ENCODE measurements at regions not wholly inside any gene's neighbourhood (a gene's known extent, or its start where the extent isn't known, plus 50 kb on each side); places are given as distances from the start of the nearest gene placed in this dataset.
"Not testable (repeated sequence)": the region's sequence is repeated elsewhere in the genome, so short reads cannot be mapped to it uniquely, and the experiment has no call there.

- Histone ChIP-seq H3K36me3 (ENCODE audit: insufficient read depth, low read length) (no peaks in the 10 kb centered on the region), H3K9ac (ENCODE audit: insufficient read length) (no peak overlapping the region), H3K4me3 (no peak overlapping the region), H3K9me3 (ENCODE audit: low read depth, low read length) (no peaks in the 10 kb centered on the region), H3K27ac (no peak overlapping the region)
- TF ChIP-seq POLR2AphosphoS5 (IDR thresholded peaks at IDR 0.05; ENCODE audit: borderline replicate concordance, low read depth, low read length) = no peak
- no peak for TF ChIP-seq EZH2 (IDR thresholded peaks at IDR 0.05)
- TF ChIP-seq FOXP2 (optimal IDR thresholded peaks at IDR 0.05; ENCODE audit: control extremely low read depth, extremely low read length, insufficient read depth) = no peak
- no peak for DNase-seq (ENCODE audit: low read depth, low spot score)
These were observed 249.7 kb downstream of the SP3 start for GRCh38 chr2:173715441-173715840.

GRCh38 chr2:173716458-173717052 is 248.6 kb downstream of the SP3 start:
- Histone ChIP-seq H3K4me3 (no peak overlapping the region), H3K9me3 (ENCODE audit: low read depth, low read length) (no peaks in the 10 kb centered on the region), H3K27ac (no peak overlapping the region), H3K36me3 (ENCODE audit: insufficient read depth, low read length) (no peaks in the 10 kb centered on the region), H3K9ac (ENCODE audit: insufficient read length) (no peak overlapping the region)
- TF ChIP-seq POLR2AphosphoS5 (IDR thresholded peaks at IDR 0.05; ENCODE audit: borderline replicate concordance, low read depth, low read length) = no peak
- TF ChIP-seq FOXP2 (optimal IDR thresholded peaks at IDR 0.05; ENCODE audit: control extremely low read depth, extremely low read length, insufficient read depth) = no peak
- no peak for TF ChIP-seq EZH2 (IDR thresholded peaks at IDR 0.05)
- no peak for DNase-seq (ENCODE audit: low read depth, low spot score)

GRCh38 chr2:173719471-173719870 is 245.7 kb downstream of the SP3 start:
- no peak for TF ChIP-seq POLR2AphosphoS5 (IDR thresholded peaks at IDR 0.05; ENCODE audit: borderline replicate concordance, low read depth, low read length)
- no peak for TF ChIP-seq FOXP2 (optimal IDR thresholded peaks at IDR 0.05; ENCODE audit: control extremely low read depth, extremely low read length, insufficient read depth)
- no peak for TF ChIP-seq EZH2 (IDR thresholded peaks at IDR 0.05)
- Histone ChIP-seq H3K36me3 (ENCODE audit: insufficient read depth, low read length) (no peaks in the 10 kb centered on the region), H3K9ac (ENCODE audit: insufficient read length) (no peak overlapping the region), H3K4me3 (no peak overlapping the region), H3K27ac (no peak overlapping the region), H3K9me3 (ENCODE audit: low read depth, low read length) (no peaks in the 10 kb centered on the region)
- no peak for DNase-seq (ENCODE audit: low read depth, low spot score)

GRCh38 chr2:173720306-173720705 is 244.9 kb downstream of the SP3 start:
- no peak for TF ChIP-seq POLR2AphosphoS5 (IDR thresholded peaks at IDR 0.05; ENCODE audit: borderline replicate concordance, low read depth, low read length)
- no peak overlapping the region for H3K9ac ChIP-seq (ENCODE audit: insufficient read length)
- H3K9me3 ChIP-seq (ENCODE audit: low read depth, low read length) = no peaks in the 10 kb centered on the region
- H3K4me3 ChIP-seq = no peak overlapping the region
- no peak for DNase-seq (ENCODE audit: low read depth, low spot score)
- H3K27ac ChIP-seq = no peak overlapping the region
- H3K36me3 ChIP-seq (ENCODE audit: insufficient read depth, low read length) = no peaks in the 10 kb centered on the region

GRCh38 chr2:173734797-173735196 is 230.4 kb downstream of the SP3 start:
- no peak for DNase-seq (ENCODE audit: low read depth, low spot score)
- TF ChIP-seq POLR2AphosphoS5 (IDR thresholded peaks at IDR 0.05; ENCODE audit: borderline replicate concordance, low read depth, low read length) (no peak), FOXP2 (optimal IDR thresholded peaks at IDR 0.05; ENCODE audit: control extremely low read depth, extremely low read length, insufficient read depth) (no peak), EZH2 (IDR thresholded peaks at IDR 0.05) (no peak)
- Histone ChIP-seq H3K9me3 (ENCODE audit: low read depth, low read length) (no peaks in the 10 kb centered on the region), H3K27ac (no peak overlapping the region), H3K9ac (ENCODE audit: insufficient read length) (no peak overlapping the region), H3K4me3 (no peak overlapping the region), H3K36me3 (ENCODE audit: insufficient read depth, low read length) (no peaks in the 10 kb centered on the region)

GRCh38 chr2:173737954-173738575 is 227.1 kb downstream of the SP3 start:
- DNase-seq (ENCODE audit: low read depth, low spot score); H3K9ac ChIP-seq (ENCODE audit: insufficient read length); H3K9me3 ChIP-seq (ENCODE audit: low read depth, low read length); H3K4me3 ChIP-seq; H3K36me3 ChIP-seq (ENCODE audit: insufficient read depth, low read length): not testable (repeated sequence)
- 0 out of 2 replicates have a peak overlapping the region, but pooled peaks have one; percentile 28 for H3K27ac ChIP-seq

- H3K9ac ChIP-seq (ENCODE audit: insufficient read length) = no peak overlapping the region
These were observed 226.2 kb downstream of the SP3 start for GRCh38 chr2:173739006-173739405.

GRCh38 chr2:173740639-173741038 is 224.5 kb downstream of the SP3 start:
- H3K9ac ChIP-seq (ENCODE audit: insufficient read length) = no peak overlapping the region
- no peak overlapping the region for H3K4me3 ChIP-seq
- no peaks in the 10 kb centered on the region for H3K36me3 ChIP-seq (ENCODE audit: insufficient read depth, low read length)
- DNase-seq (ENCODE audit: low read depth, low spot score) = no peak
- TF ChIP-seq FOXP2 (optimal IDR thresholded peaks at IDR 0.05; ENCODE audit: control extremely low read depth, extremely low read length, insufficient read depth) (no peak), EZH2 (IDR thresholded peaks at IDR 0.05) (no peak), POLR2AphosphoS5 (IDR thresholded peaks at IDR 0.05; ENCODE audit: borderline replicate concordance, low read depth, low read length) (no peak)
- H3K27ac ChIP-seq = no peak overlapping the region
- H3K9me3 ChIP-seq (ENCODE audit: low read depth, low read length) = no peaks in the 10 kb centered on the region

More at GRCh38 chr2:173739006-173739405, 226.2 kb downstream of the SP3 start:
- no peaks in the 10 kb centered on the region for H3K36me3 ChIP-seq (ENCODE audit: insufficient read depth, low read length)
- H3K4me3 ChIP-seq = no peak overlapping the region
- H3K27ac ChIP-seq = 0 out of 2 replicates have a peak overlapping the region, but pooled peaks have one; percentile 28
- no peak for DNase-seq (ENCODE audit: low read depth, low spot score)
- no peaks in the 10 kb centered on the region for H3K9me3 ChIP-seq (ENCODE audit: low read depth, low read length)
- TF ChIP-seq POLR2AphosphoS5 (IDR thresholded peaks at IDR 0.05; ENCODE audit: borderline replicate concordance, low read depth, low read length) (no peak), EZH2 (IDR thresholded peaks at IDR 0.05) (no peak), FOXP2 (optimal IDR thresholded peaks at IDR 0.05; ENCODE audit: control extremely low read depth, extremely low read length, insufficient read depth) (no peak)

GRCh38 chr2:173741759-173742158 is 223.4 kb downstream of the SP3 start:
- no peak for DNase-seq (ENCODE audit: low read depth, low spot score)
- TF ChIP-seq EZH2 (IDR thresholded peaks at IDR 0.05) (no peak), POLR2AphosphoS5 (IDR thresholded peaks at IDR 0.05; ENCODE audit: borderline replicate concordance, low read depth, low read length) (no peak), FOXP2 (optimal IDR thresholded peaks at IDR 0.05; ENCODE audit: control extremely low read depth, extremely low read length, insufficient read depth) (no peak)

More at GRCh38 chr2:173741759-173742158, 223.4 kb downstream of the SP3 start:
- no peaks in the 10 kb centered on the region for H3K36me3 ChIP-seq (ENCODE audit: insufficient read depth, low read length)
- H3K4me3 ChIP-seq = no peak overlapping the region
- H3K27ac ChIP-seq = no peak overlapping the region
- H3K9ac ChIP-seq (ENCODE audit: insufficient read length) = no peak overlapping the region
- H3K9me3 ChIP-seq (ENCODE audit: low read depth, low read length) = no peaks in the 10 kb centered on the region
